HepG2 (cell line): ENCODE measurements at regions not wholly inside any gene's neighbourhood (a gene's known extent, or its start where the extent isn't known, plus 50 kb on each side); places are given as distances from the start of the nearest gene placed in this dataset.

ENCODE experiments used
- ATAC-seq: fragments of 200-7000 bp; cut with Tn5 transposase; 3 replicates; pipeline ENCODE4 v1.9.1; 2020; ENCODE audit warnings: mild to moderate bottlenecking, moderate library complexity
- BruUV-seq: library from RNA; stranded (reverse); fragments of 400-500 nt; replicated peaks from 2 replicates; lab custom pipeline; 2021; lab: Mats Ljungman, UMichigan
- CTCF ChIA-PET: fragments of 300-600 bp; formaldehyde crosslinking; extraction: SDS; loops from one replicate; lab custom pipeline; 2021; ENCODE audit warnings: low total read pairs, inconsistent platforms, low intra/inter-chr PET ratio; lab: Yijun Ruan, JAX
- POLR2A ChIA-PET: fragments of 350-600 bp; sonication (Branson Sonifier 250); formaldehyde crosslinking; loops from one replicate; lab custom pipeline; 2020; ENCODE audit warnings: antibody characterized with exemption, inconsistent platforms; lab: Yijun Ruan, JAX
- DNase-seq: peaks from one replicate; pipeline ENCODE4 v3.0.0-alpha.2; 2015; ENCODE audit warnings: low spot score
- FAIRE-seq: peaks from 3 replicates; lab custom pipeline; 2011; peaks lifted over from hg19 to GRCh38; lab: Jason Lieb, UNC
- H2AFZ ChIP-seq: one replicate; pipeline ENCODE4 v1.6.1; 2011; ENCODE audit warnings: low read length, inconsistent platforms
- H3K27ac ChIP-seq: fragments of 300-600 bp; 3 replicates; pipeline ENCODE4 v1.8.0; 2011; ENCODE audit warnings: mixed run types, mild to moderate bottlenecking, mixed read lengths, low read length, inconsistent platforms; ENCODE audit not compliant: insufficient read depth; ENCODE audit errors: extremely low read length
- H3K27me3 ChIP-seq, 2 experiments: fragments of 200-600 bp in 1 of 2; 2 replicates in 1 of 2; 3 replicates in 1 of 2; pipeline versions ENCODE4 v1.6.0 to v1.8.0; 2011; ENCODE audit warnings: low read length in 2 of 2, mild to moderate bottlenecking in 2 of 2, moderate library complexity in 2 of 2, inconsistent platforms in 1 of 2; ENCODE audit not compliant: insufficient read depth in 2 of 2, control insufficient read depth in 1 of 2
- H3K36me3 ChIP-seq, 2 experiments: fragments of 200-600 bp in 1 of 2; replicated peaks in 1 of 2; 2 replicates in 1 of 2; 3 replicates in 1 of 2; pipeline versions ENCODE4 v1.5.1 to v1.8.0; 2011; ENCODE audit warnings: low read length in 2 of 2, inconsistent platforms in 1 of 2; ENCODE audit not compliant: insufficient read depth in 2 of 2, control insufficient read depth in 1 of 2
- H3K4me1 ChIP-seq: 2 replicates; pipeline ENCODE4 v1.5.1; 2012; ENCODE audit warnings: low read length, inconsistent platforms; ENCODE audit not compliant: insufficient read depth
- H3K4me2 ChIP-seq: 2 replicates; pipeline ENCODE4 v1.6.0; 2011; ENCODE audit warnings: low read depth, low read length, inconsistent platforms
- H3K4me3 ChIP-seq, 3 experiments: fragments of 200-600 bp in 1 of 3; sonication (generic), shearing (Covaris generic) in 1 of 3; replicated peaks in 1 of 3; 2 replicates each; pipeline ENCODE4 v1.5.1; 2011 to 2016; ENCODE audit warnings: low read length in 3 of 3, inconsistent platforms in 2 of 3, low read depth in 2 of 3, mild to moderate bottlenecking in 2 of 3, control low read depth in 1 of 3, mixed read lengths in 1 of 3; ENCODE audit not compliant: insufficient read depth in 1 of 3
- H3K79me2 ChIP-seq: one replicate; pipeline ENCODE4 v1.6.1; 2011; ENCODE audit warnings: low read length, inconsistent platforms; ENCODE audit not compliant: insufficient read depth
- H3K9ac ChIP-seq: 2 replicates; pipeline ENCODE4 v1.6.0; 2011; ENCODE audit warnings: mild to moderate bottlenecking, low read depth, low read length, inconsistent platforms; ENCODE audit not compliant: insufficient read depth
- H3K9me3 ChIP-seq: 2 replicates; pipeline ENCODE4 v1.5.1; 2012; ENCODE audit warnings: mild to moderate bottlenecking, low read length
- H4K20me1 ChIP-seq: 2 replicates; pipeline ENCODE4 v1.6.0; 2011; ENCODE audit warnings: inconsistent platforms, mild to moderate bottlenecking, low read length, moderate library complexity; ENCODE audit not compliant: insufficient read depth
- CBX2 ChIP-seq, 2 experiments: fragments of 200-600 bp in 1 of 2; sonication (generic); formaldehyde crosslinking in 1 of 2; IDR thresholded peaks; 2 replicates each; pipeline versions ENCODE4 v1.7.0 to v1.8.1; 2018 to 2022; ENCODE audit warnings: low read depth in 2 of 2, low read length in 1 of 2, mild to moderate bottlenecking in 1 of 2, missing genetic modification reagents in 1 of 2
- CHD4 ChIP-seq: fragments of 200-600 bp; sonication (generic); IDR thresholded peaks from 2 replicates; pipeline ENCODE4 v1.7.0; 2017; ENCODE audit warnings: mild to moderate bottlenecking, low read length, borderline replicate concordance
- HNRNPLL ChIP-seq: fragments of 200-400 bp; formaldehyde crosslinking; IDR thresholded peaks from 2 replicates; pipeline ENCODE4 v1.6.1; 2017; ENCODE audit warnings: mild to moderate bottlenecking, low read depth, low read length; ENCODE audit not compliant: poor library complexity, severe bottlenecking
- KAT8 ChIP-seq: IDR thresholded peaks from 2 replicates; pipeline ENCODE4 v1.6.1; 2016; ENCODE audit warnings: missing genetic modification reagents, missing compliant biosample characterization
- MED13 ChIP-seq: sonication (generic); formaldehyde crosslinking; IDR thresholded peaks from 2 replicates; pipeline ENCODE4 v1.5.0; 2020; ENCODE audit warnings: missing genetic modification reagents
- NFKB2 ChIP-seq: sonication (generic); formaldehyde crosslinking; IDR thresholded peaks from 2 replicates; pipeline ENCODE4 v1.4.0; 2020; ENCODE audit warnings: missing genetic modification reagents, borderline replicate concordance
- SALL2 ChIP-seq: sonication (generic); formaldehyde crosslinking; IDR thresholded peaks from 2 replicates; pipeline ENCODE4 v1.8.1; 2023; ENCODE audit warnings: mild to moderate bottlenecking, missing genetic modification reagents, inconsistent platforms
- SNAPC2 ChIP-seq: sonication (generic); formaldehyde crosslinking; IDR thresholded peaks from 2 replicates; pipeline ENCODE4 v1.8.1; 2022; ENCODE audit warnings: mild to moderate bottlenecking, missing genetic modification reagents
- TFDP2 ChIP-seq: sonication (generic); formaldehyde crosslinking; IDR thresholded peaks from 2 replicates; pipeline ENCODE4 v1.4.0; 2020; ENCODE audit warnings: missing genetic modification reagents
- ZNF10 ChIP-seq: sonication (generic); formaldehyde crosslinking; IDR thresholded peaks from 2 replicates; pipeline ENCODE4 v1.4.0; 2020; ENCODE audit warnings: mild to moderate bottlenecking, low read depth, missing genetic modification reagents, borderline replicate concordance
- ZNF34 ChIP-seq: sonication (generic); formaldehyde crosslinking; IDR thresholded peaks from 2 replicates; pipeline ENCODE4 v1.4.0; 2020; ENCODE audit warnings: mild to moderate bottlenecking, missing genetic modification reagents, borderline replicate concordance
- WGBS: methylation state at CpG from one replicate; pipeline ENCODE4 v1.1.6; 2017; ENCODE audit warnings: low lambda C conversion rate; 5-methylcytosine and 5-hydroxymethylcytosine counted together
- in situ Hi-C: cut with HindIII; loops from 2 replicates; pipeline ENCODE4 v1.10.0; 2017; ENCODE audit warnings: low pct_unique_long_range_greater_than_20kb; ENCODE audit not compliant: extremely low pct_ligation_motif_present
- intact Hi-C: fragments of 100-400 bp; cut with micrococcal nuclease; formaldehyde crosslinking; loops from one replicate; pipeline ENCODE4 v1.10.0; 2022; ENCODE audit not compliant: unreplicated experiment

DNA sequence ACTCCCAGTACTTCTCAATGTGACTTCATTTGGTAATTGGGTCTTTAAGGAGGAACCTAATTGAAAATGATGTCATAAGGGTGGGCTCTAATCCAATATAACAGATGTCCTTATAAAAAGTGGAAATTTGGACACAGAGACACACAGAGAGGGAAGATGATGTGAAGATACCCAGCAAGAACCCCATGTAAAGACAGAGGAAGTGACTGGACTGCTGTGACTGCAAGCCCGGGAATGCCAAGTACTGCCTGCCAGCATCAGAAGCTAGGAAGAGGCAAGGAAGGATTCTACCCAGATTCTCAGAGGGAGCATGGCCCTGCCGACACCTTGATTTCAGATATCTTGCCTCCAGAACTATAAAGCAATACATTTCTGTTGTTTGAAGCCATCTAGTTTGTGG, 239.3 kb downstream of the KCTD12 start (continued):
- no peak for TF ChIP-seq ZNF10 (CRISPR knock-in tag)

- no peak for ATAC-seq
- DNase-seq: no peak
- Histone ChIP-seq H3K36me3 (no peaks in the 10 kb centered on the region), H3K4me1 (no peaks in the 10 kb centered on the region), H4K20me1 (no peaks in the 10 kb centered on the region), H3K27me3 (no peaks in the 10 kb centered on the region; a peak in 1 of 5 replicates), H2AFZ (no peak overlapping the region), H3K27ac (no peak overlapping the region), H3K79me2 (no peaks in the 10 kb centered on the region), H3K4me2 (no peak overlapping the region), H3K9me3 (no peaks in the 10 kb centered on the region), H3K4me3 (no peak overlapping the region), H3K9ac (no peak overlapping the region)
- in situ Hi-C loops: no loop called here
- FAIRE-seq: no peak
- no peak for TF ChIP-seq KAT8 (CRISPR knock-in tag)
- TF ChIP-seq SNAPC2: no peak
- TF ChIP-seq TFDP2: no peak
- no peak for TF ChIP-seq CBX2 (IDR thresholded peaks at IDR 0.05; ENCODE audit: low read depth, low read length)
- no peak for TF ChIP-seq CBX2 (CRISPR knock-in tag; IDR thresholded peaks at IDR 0.05; ENCODE audit: low read depth)
- 13% methylated on average over 2 of the region's 2 CpGs for WGBS
- BruUV-seq: no TSS peak
- intact Hi-C loops: no loop called here
- CTCF ChIA-PET: no interaction called here
- POLR2A ChIA-PET: no interaction called here
Measured at GRCh38 chr13:76645632-76646031, 240.6 kb downstream of the KCTD12 start.

GRCh38 chr13:76644906-76645305, 241.3 kb downstream of the KCTD12 start:
- intact Hi-C loops: no loop called here
- BruUV-seq: no TSS peak
- Histone ChIP-seq H3K4me2 (no peak overlapping the region), H3K36me3 (no peaks in the 10 kb centered on the region), H2AFZ (no peak overlapping the region), H3K79me2 (no peaks in the 10 kb centered on the region), H3K4me3 (no peak overlapping the region), H4K20me1 (no peaks in the 10 kb centered on the region), H3K4me1 (no peaks in the 10 kb centered on the region), H3K27ac (no peak overlapping the region), H3K9ac (no peak overlapping the region), H3K9me3 (no peaks in the 10 kb centered on the region), H3K27me3 (no peaks in the 10 kb centered on the region; a peak in 1 of 5 replicates)
- in situ Hi-C loops: no loop called here
- DNase-seq (no peak), FAIRE-seq (no peak), ATAC-seq (no peak)
- POLR2A ChIA-PET: no interaction called here
- CTCF ChIA-PET: no interaction called here
- WGBS: 0% methylated on average over 1 of the region's 1 CpG
- TF ChIP-seq HNRNPLL (no peak), ZNF34 (no peak), MED13 (CRISPR knock-in tag) (no peak), CHD4 (no peak), SALL2 (CRISPR knock-in tag) (no peak), NFKB2 (CRISPR knock-in tag) (no peak)
- TF ChIP-seq, all 625 proteins: peak for 0
